GM12878 (cell line): ENCODE measurements at regions not wholly inside any gene's neighbourhood (a gene's known extent, or its start where the extent isn't known, plus 50 kb on each side); places are given as distances from the start of the nearest gene placed in this dataset.

ENCODE experiments used
- CREB1 ChIP-seq: IDR thresholded peaks from 2 replicates; pipeline ENCODE4 v1.6.1; 2012; ENCODE audit warnings: low read depth, mild to moderate bottlenecking, inconsistent platforms
- CREM ChIP-seq: IDR thresholded peaks from 2 replicates; pipeline ENCODE4 v1.6.1; 2014; ENCODE audit warnings: antibody characterized with exemption, low read depth
- CTCF ChIP-seq, 3 experiments: IDR thresholded peaks in 2 of 3; conservative IDR thresholded peaks in 1 of 3; 2 replicates each; pipeline ENCODE4 v1.5.1; 2011; ENCODE audit warnings: low read depth in 3 of 3, low read length in 3 of 3, mild to moderate bottlenecking in 3 of 3, control low read depth in 2 of 3, moderate library complexity in 2 of 3, inconsistent platforms in 1 of 3, mixed read lengths in 1 of 3; ENCODE audit not compliant: control insufficient read depth in 2 of 3, insufficient read depth in 1 of 3; ENCODE audit errors: extremely low read depth in 1 of 3
- ETV6 ChIP-seq, 2 experiments: fragments of 450-650 bp in 1 of 2; IDR thresholded peaks in 1 of 2; conservative IDR thresholded peaks in 1 of 2; 2 replicates each; pipeline ENCODE4 v1.6.1; 2014; ENCODE audit warnings: antibody characterized with exemption in 1 of 2, borderline replicate concordance in 1 of 2, low read depth in 1 of 2, mild to moderate bottlenecking in 1 of 2, moderate library complexity in 1 of 2
- EZH2 ChIP-seq: IDR thresholded peaks from 2 replicates; pipeline ENCODE4 v1.6.1; 2012; ENCODE audit warnings: low read depth, mild to moderate bottlenecking, control low read depth, inconsistent platforms, low read length, borderline replicate concordance; ENCODE audit not compliant: control insufficient read depth
- MAX ChIP-seq: IDR thresholded peaks from 2 replicates; pipeline ENCODE4 v1.6.1; 2012; ENCODE audit warnings: low read depth, low read length, improper control_type of control experiment
- TF ChIP-seq, protein P1 (sequence below): IDR thresholded peaks from 2 replicates; pipeline ENCODE4 v1.6.1; 2012; ENCODE audit warnings: low read length, inconsistent platforms

GRCh38 chr4:128639541-128640270 is 169.8 kb upstream of the JADE1 start:
- TF ChIP-seq CREM, result no peak
- TF ChIP-seq CTCF (IDR thresholded peaks at IDR 0.05 in 2 of 3, conservative IDR thresholded peaks at IDR 0.05 in 1 of 3; ENCODE audit: control insufficient read depth in 2 of 3, extremely low read depth in 1 of 3, insufficient read depth in 1 of 3, low read depth in 3 of 3, low read length in 3 of 3), result no peak
- TF ChIP-seq EZH2, result no peak
- no peak for TF ChIP-seq CREB1
- TF ChIP-seq, protein P1, sequence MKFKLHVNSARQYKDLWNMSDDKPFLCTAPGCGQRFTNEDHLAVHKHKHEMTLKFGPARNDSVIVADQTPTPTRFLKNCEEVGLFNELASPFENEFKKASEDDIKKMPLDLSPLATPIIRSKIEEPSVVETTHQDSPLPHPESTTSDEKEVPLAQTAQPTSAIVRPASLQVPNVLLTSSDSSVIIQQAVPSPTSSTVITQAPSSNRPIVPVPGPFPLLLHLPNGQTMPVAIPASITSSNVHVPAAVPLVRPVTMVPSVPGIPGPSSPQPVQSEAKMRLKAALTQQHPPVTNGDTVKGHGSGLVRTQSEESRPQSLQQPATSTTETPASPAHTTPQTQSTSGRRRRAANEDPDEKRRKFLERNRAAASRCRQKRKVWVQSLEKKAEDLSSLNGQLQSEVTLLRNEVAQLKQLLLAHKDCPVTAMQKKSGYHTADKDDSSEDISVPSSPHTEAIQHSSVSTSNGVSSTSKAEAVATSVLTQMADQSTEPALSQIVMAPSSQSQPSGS, result no peak
- no peak for TF ChIP-seq MAX
- no peak for TF ChIP-seq ETV6 (conservative IDR thresholded peaks at IDR 0.05 in 1 of 2, IDR thresholded peaks at IDR 0.05 in 1 of 2; ENCODE audit: borderline replicate concordance in 1 of 2, low read depth in 1 of 2)
